Liver (tissue), 8 donors: ENCODE measurements at regions not wholly inside any gene's neighbourhood (a gene's known extent, or its start where the extent isn't known, plus 50 kb on each side); places are given as distances from the start of the nearest gene placed in this dataset.

Source experiments
- DNase-seq: peaks from one replicate; pipeline ENCODE4 v3.0.0-alpha.2; 2017; ENCODE audit warnings: low spot score
- H3K27ac ChIP-seq, 2 donors: one replicate each; pipeline ENCODE4 v1.7.0; 2013; ENCODE audit warnings: inconsistent platforms in 2 of 2, low read length in 2 of 2, control low read depth in 1 of 2, low read depth in 1 of 2, mild to moderate bottlenecking in 1 of 2
- H3K27me3 ChIP-seq, 4 donors: one replicate each; pipeline versions ENCODE4 v1.6.1 to v1.7.0; 2013; ENCODE audit warnings: low read length in 3 of 4, inconsistent platforms in 1 of 4, mild to moderate bottlenecking in 1 of 4, moderate library complexity in 1 of 4; ENCODE audit not compliant: control insufficient read depth in 4 of 4, insufficient read depth in 4 of 4
- H3K36me3 ChIP-seq, 4 donors: one replicate each; pipeline versions ENCODE4 v1.6.1 to v1.7.0; 2013; ENCODE audit warnings: low read length in 3 of 4, mild to moderate bottlenecking in 3 of 4, low read depth in 1 of 4, moderate library complexity in 1 of 4; ENCODE audit not compliant: control insufficient read depth in 4 of 4, insufficient read depth in 3 of 4
- H3K4me1 ChIP-seq, 4 donors: one replicate each; pipeline versions ENCODE4 v1.6.1 to v1.7.0; 2013; ENCODE audit warnings: low read length in 3 of 4, mild to moderate bottlenecking in 3 of 4, moderate library complexity in 1 of 4; ENCODE audit not compliant: control insufficient read depth in 4 of 4, insufficient read depth in 4 of 4
- H3K4me3 ChIP-seq, 3 donors: one replicate each; pipeline versions ENCODE4 v1.6.1 to v1.7.0; 2013; ENCODE audit warnings: low read length in 3 of 3, control low read depth in 1 of 3, low read depth in 1 of 3, mild to moderate bottlenecking in 1 of 3
- H3K9ac ChIP-seq, 2 donors: one replicate each; pipeline ENCODE4 v1.7.0; 2013; ENCODE audit warnings: low read length in 2 of 2, mild to moderate bottlenecking in 2 of 2, moderate library complexity in 2 of 2, control low read depth in 1 of 2, low read depth in 1 of 2
- H3K9me3 ChIP-seq, 4 donors: one replicate each; pipeline versions ENCODE4 v1.6.1 to v1.7.0; 2013; ENCODE audit warnings: low read length in 3 of 4; ENCODE audit not compliant: control insufficient read depth in 4 of 4
- ATF3 ChIP-seq: IDR thresholded peaks from 2 replicates; pipeline ENCODE4 v1.6.1; 2016; ENCODE audit warnings: antibody characterized with exemption
- CTCF ChIP-seq: fragments of 150-350 bp; IDR thresholded peaks from 2 replicates; pipeline ENCODE4 v1.5.1; 2017; ENCODE audit warnings: improper control_type of control experiment, low read depth, low read length; ENCODE audit not compliant: missing input control
- EGR1 ChIP-seq, 2 donors: IDR thresholded peaks; 2 replicates each; pipeline ENCODE4 v1.6.1; 2016 to 2018; ENCODE audit warnings: antibody characterized with exemption in 2 of 2, low read depth in 2 of 2
- FOXA1 ChIP-seq: IDR thresholded peaks from 2 replicates; pipeline ENCODE4 v1.6.1; 2016; ENCODE audit warnings: antibody characterized with exemption
- FOXA2 ChIP-seq: IDR thresholded peaks from 2 replicates; pipeline ENCODE4 v1.6.1; 2016; ENCODE audit warnings: antibody characterized with exemption
- GABPA ChIP-seq, 2 donors: IDR thresholded peaks in 1 of 2; conservative IDR thresholded peaks in 1 of 2; 2 replicates each; pipeline ENCODE4 v1.6.1; 2016; ENCODE audit warnings: antibody characterized with exemption in 2 of 2, mild to moderate bottlenecking in 1 of 2, moderate library complexity in 1 of 2
- HNF4A ChIP-seq, 2 donors: conservative IDR thresholded peaks; 2 replicates each; pipeline ENCODE4 v1.6.1; 2016; ENCODE audit warnings: antibody characterized with exemption in 2 of 2, mild to moderate bottlenecking in 2 of 2
- HNF4G ChIP-seq: IDR thresholded peaks from 2 replicates; pipeline ENCODE4 v1.6.1; 2016; ENCODE audit warnings: antibody characterized with exemption
- JUND ChIP-seq, 2 donors: IDR thresholded peaks; 2 replicates each; pipeline ENCODE4 v1.6.1; 2016; ENCODE audit warnings: antibody characterized with exemption in 2 of 2
- MAX ChIP-seq: IDR thresholded peaks from 2 replicates; pipeline ENCODE4 v1.6.1; 2016; ENCODE audit warnings: antibody characterized with exemption
- NR2F2 ChIP-seq: IDR thresholded peaks from 2 replicates; pipeline ENCODE4 v1.6.1; 2016; ENCODE audit warnings: antibody characterized with exemption
- RAD21 ChIP-seq, 2 donors: IDR thresholded peaks; 2 replicates each; pipeline ENCODE4 v1.6.1; 2016; ENCODE audit warnings: antibody characterized with exemption in 2 of 2, mild to moderate bottlenecking in 2 of 2
- REST ChIP-seq: IDR thresholded peaks from 2 replicates; pipeline ENCODE4 v1.6.1; 2016; ENCODE audit warnings: antibody characterized with exemption, mild to moderate bottlenecking
- RXRA ChIP-seq, 2 donors: IDR thresholded peaks; 2 replicates each; pipeline ENCODE4 v1.6.1; 2017 to 2018; ENCODE audit warnings: antibody characterized with exemption in 2 of 2, mild to moderate bottlenecking in 1 of 2
- SP1 ChIP-seq: IDR thresholded peaks from 2 replicates; pipeline ENCODE4 v1.6.1; 2018; ENCODE audit warnings: antibody characterized with exemption, mild to moderate bottlenecking
- TAF1 ChIP-seq: conservative IDR thresholded peaks from 2 replicates; pipeline ENCODE4 v1.6.1; 2016; ENCODE audit warnings: antibody characterized with exemption, mild to moderate bottlenecking
- YY1 ChIP-seq: IDR thresholded peaks from 2 replicates; pipeline ENCODE4 v1.6.1; 2016; ENCODE audit warnings: antibody characterized with exemption, mild to moderate bottlenecking
- ZBTB33 ChIP-seq: IDR thresholded peaks from 2 replicates; pipeline ENCODE4 v1.6.1; 2016; ENCODE audit warnings: antibody characterized with exemption
- whole genome bisulfite sequencing: extraction: QIAGEN DNeasy Blood & Tissue Kit; methylation state at CpG from one replicate; pipeline ENCODE4 v1.1.7; 2013; 5-methylcytosine and 5-hydroxymethylcytosine counted together
- donor health status: healthy.
- donor health status: healthy.
- donor health status: healthy.
- donor health status: healthy.
- donor health status: healthy.

- TF ChIP-seq EGR1 (IDR thresholded peaks at IDR 0.05; ENCODE audit: low read depth in 2 of 2) (peak; percentile 69 to 93), YY1 (peak; percentile 69), FOXA1 (no peak)
Observed at GRCh38 chr20:50399917-50400704, 110.1 kb upstream of the PTPN1 start (continued).

- H3K9me3 ChIP-seq, result no peaks in the 10 kb centered on the region
- TF ChIP-seq JUND (IDR thresholded peaks at IDR 0.05) (no peak), ZBTB33 (no peak), SP1 (no peak), HNF4A (conservative IDR thresholded peaks at IDR 0.05) (no peak), REST (no peak), YY1 (no peak), TAF1 (no peak), FOXA1 (no peak), MAX (no peak), CTCF (no peak), FOXA2 (no peak), RAD21 (IDR thresholded peaks at IDR 0.05) (no peak), NR2F2 (no peak), HNF4G (no peak), ATF3 (no peak), EGR1 (IDR thresholded peaks at IDR 0.05; ENCODE audit: low read depth in 2 of 2) (no peak), RXRA (IDR thresholded peaks at IDR 0.05) (no peak), GABPA (IDR thresholded peaks at IDR 0.05 in 1 of 2, conservative IDR thresholded peaks at IDR 0.05 in 1 of 2) (no peak)
- H3K4me3 ChIP-seq, result peak overlapping the region in 2 of 3 donors; percentile 8 to 14
- no peaks in the 10 kb centered on the region for H3K27me3 ChIP-seq
- 63% methylated on average over 17 of the region's 17 CpGs for WGBS
- peak overlapping the region in 1 of 2 donors; percentile 76 for H3K9ac ChIP-seq
- H3K4me1 ChIP-seq, result peaks cover 25 to 90% (median 63%) of the 10 kb centered on the region in 4 donors
- peak overlapping the region; percentile 91 to 94 for H3K27ac ChIP-seq
- DNase-seq, result no peak
- no peaks in the 10 kb centered on the region for H3K36me3 ChIP-seq
Observed at GRCh38 chr20:50400705-50401586, 109.2 kb upstream of the PTPN1 start.
